ENCODE measurements at regions not wholly inside any gene's neighbourhood (a gene's known extent, or its start where the extent isn't known, plus 50 kb on each side); places are given as distances from the start of the nearest gene placed in this dataset.
"Not testable (repeated sequence)": the region's sequence is repeated elsewhere in the genome, so short reads cannot be mapped to it uniquely, and the experiment has no call there.

DNA sequence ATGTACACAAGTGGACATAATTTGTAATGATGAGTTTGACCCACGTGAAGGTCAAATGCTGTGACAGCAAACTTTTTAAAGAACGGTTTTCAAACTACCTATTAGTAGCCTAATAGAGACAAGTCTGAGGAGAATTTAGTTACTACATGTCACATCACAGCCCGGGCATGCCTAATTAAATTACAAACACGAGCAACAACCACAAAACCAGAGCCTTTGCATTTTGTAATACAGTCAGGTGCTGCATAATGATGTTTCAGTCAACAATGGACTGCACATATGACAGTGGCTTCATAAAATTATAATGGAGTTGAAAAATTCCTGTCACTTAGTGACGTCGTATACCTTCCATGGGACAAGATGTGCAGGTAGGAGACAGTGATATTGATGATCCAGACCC lies 274.5 kb downstream of the DACT1 start:
- in situ Hi-C loops (cut with HindIII; ENCODE audit: low sequenced_read_pairs), result no loop called here
- DNase-seq (ENCODE audit: low spot score), result no peak

DNA sequence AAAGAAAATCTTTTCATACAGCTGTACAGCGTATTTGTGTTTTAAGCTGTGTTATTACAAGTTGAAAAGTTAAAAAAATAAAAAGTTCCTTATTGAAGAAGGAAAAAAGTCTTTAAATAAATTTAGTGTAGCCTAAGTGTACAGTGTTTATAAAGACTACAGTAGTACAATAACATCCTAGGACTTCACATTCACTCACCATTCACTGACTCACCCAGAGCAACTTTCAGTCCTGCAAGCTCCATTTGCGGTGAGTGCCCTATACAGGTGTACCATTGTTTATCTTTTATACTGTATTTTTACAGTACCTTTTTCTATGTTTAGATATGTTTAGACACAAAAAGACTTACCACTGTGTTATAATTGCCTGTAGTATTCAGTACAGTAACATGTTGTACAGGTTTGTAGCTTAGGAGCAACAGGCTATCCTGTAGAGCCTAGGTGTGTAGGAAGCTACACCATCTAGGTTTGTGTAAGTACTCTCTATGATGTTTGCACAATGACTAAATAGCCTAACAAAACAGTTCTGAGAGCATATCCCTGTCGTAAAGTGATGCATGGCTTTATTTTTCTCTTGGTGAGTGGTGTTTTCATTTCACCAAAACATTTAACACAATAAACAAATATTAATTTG lies 275.2 kb downstream of the DACT1 start:
- in situ Hi-C loops (cut with HindIII; ENCODE audit: low sequenced_read_pairs), result no loop called here
- no peak for DNase-seq (ENCODE audit: low spot score)

- in situ Hi-C loops (cut with HindIII; ENCODE audit: low sequenced_read_pairs), result no loop called here
- no peak for DNase-seq (ENCODE audit: low spot score)
These were observed 274.1 kb upstream of the DAAM1 start for GRCh38 chr14:58914279-58914855.

GRCh38 chr14:58915646-58916045 lies 272.8 kb upstream of the DAAM1 start:
- DNase-seq (ENCODE audit: low spot score), result no peak
- in situ Hi-C loops (cut with HindIII; ENCODE audit: low sequenced_read_pairs), result no loop called here

GRCh38 chr14:58918066-58918738 lies 270.3 kb upstream of the DAAM1 start:
- in situ Hi-C loops (cut with HindIII; ENCODE audit: low sequenced_read_pairs), result no loop called here
- no peak for DNase-seq (ENCODE audit: low spot score)

DNA sequence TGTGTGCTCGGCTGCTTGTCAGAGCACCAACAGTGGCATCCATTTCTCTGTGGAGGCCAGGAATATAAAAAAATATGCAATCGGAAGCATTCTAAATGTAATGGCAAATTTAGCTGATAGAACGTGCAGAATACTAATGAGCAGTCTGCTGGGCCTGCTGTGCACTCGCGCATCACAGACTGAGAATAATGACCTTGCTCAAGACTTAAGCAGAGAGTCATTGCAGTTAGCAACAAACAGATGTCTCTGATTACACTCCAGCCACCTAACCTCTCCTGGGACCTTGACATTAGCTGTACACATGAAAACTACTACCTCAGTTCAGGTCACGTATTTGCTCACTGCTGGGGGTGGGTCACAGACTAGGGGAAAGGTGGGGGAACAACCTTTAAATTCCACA lies 269.2 kb upstream of the DAAM1 start:
- in situ Hi-C loops (cut with HindIII; ENCODE audit: low sequenced_read_pairs), result no loop called here

DNA sequence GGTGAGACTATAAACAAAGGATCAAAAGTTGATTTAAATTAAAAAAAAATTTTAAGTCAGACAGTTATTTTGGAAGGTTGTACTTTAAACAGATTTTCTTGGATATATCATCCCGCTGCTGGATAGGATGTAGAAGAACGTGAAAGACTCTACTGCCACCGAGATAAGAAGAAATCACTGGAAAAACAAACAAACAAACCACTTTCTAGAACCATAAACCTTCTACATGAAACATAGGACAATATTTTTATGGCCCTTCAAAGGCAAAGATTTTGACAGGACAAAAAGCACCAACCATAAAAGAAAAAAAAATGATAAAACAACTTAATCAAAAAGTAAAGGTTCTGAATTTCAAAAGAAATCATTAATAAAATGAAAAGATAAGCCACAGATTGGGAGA lies 268.2 kb upstream of the DAAM1 start:
- DNase-seq (ENCODE audit: low spot score), result no peak
- in situ Hi-C loops (cut with HindIII; ENCODE audit: low sequenced_read_pairs), result no loop called here

More for the DNA sequence above, 269.2 kb upstream of the DAAM1 start:
- no peak for DNase-seq (ENCODE audit: low spot score)

- DNase-seq (ENCODE audit: low spot score); in situ Hi-C loops (cut with HindIII; ENCODE audit: low sequenced_read_pairs): not testable (repeated sequence)
These were observed 266.1 kb upstream of the DAAM1 start for GRCh38 chr14:58922201-58922940.

DNA sequence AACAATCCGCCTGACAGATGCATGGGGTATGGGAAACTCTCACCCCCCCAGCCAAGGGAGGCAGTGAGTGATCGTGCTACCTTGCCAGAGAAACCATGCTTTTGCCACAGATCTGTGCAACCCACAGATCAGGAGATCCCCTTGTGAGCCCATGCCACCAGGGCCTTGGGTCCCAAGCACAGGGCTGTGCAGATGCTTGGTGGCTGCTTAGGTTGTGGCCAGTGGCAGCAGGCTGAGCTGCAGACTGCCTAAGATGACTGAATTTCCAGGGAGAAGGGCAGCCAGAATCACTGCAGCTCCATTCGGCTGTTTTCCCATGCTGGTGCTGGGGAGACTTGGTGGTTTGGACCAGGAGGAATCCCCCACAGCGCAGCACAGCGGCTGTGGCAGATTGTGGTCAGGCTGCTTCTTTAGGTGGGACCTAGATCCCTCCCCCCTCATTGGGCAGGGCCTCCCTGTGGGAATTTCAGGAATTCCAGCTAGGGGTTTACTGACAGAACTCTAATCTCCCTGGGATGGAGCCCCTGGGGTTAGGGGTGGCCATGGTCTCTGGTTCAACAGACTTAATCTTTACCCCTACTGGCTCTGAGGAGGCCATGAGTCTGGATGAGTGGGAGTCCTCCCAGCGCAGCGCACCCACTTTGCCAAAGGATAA lies 264.6 kb upstream of the DAAM1 start:
- no peak for DNase-seq (ENCODE audit: low spot score)
- in situ Hi-C loops (cut with HindIII; ENCODE audit: low sequenced_read_pairs), result no loop called here

DNA sequence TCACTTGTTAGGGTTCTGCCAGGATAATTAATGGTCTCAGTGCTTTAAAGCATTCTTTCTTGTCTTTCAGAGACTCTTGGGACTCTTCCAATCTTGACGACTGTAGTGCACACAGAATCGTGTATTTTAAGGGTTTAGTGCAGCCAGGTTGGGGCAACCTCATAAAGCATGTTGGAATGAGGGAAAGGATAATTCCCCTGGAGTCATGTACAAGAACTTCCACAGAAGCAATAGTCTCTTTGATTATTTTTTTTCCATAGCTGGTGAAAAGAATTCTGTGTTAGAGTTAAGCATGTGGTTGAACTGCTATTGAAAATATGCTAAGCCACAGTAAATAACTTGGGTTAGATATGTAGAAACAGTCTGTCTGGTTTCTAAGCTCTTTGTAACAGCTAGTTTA lies 246.8 kb upstream of the DAAM1 start:
- no peak for DNase-seq (ENCODE audit: low spot score)
- in situ Hi-C loops (cut with HindIII; ENCODE audit: low sequenced_read_pairs), result no loop called here

GRCh38 chr14:58942516-58942915 lies 246.0 kb upstream of the DAAM1 start:
- in situ Hi-C loops (cut with HindIII; ENCODE audit: low sequenced_read_pairs), result no loop called here
- no peak for DNase-seq (ENCODE audit: low spot score)

DNA sequence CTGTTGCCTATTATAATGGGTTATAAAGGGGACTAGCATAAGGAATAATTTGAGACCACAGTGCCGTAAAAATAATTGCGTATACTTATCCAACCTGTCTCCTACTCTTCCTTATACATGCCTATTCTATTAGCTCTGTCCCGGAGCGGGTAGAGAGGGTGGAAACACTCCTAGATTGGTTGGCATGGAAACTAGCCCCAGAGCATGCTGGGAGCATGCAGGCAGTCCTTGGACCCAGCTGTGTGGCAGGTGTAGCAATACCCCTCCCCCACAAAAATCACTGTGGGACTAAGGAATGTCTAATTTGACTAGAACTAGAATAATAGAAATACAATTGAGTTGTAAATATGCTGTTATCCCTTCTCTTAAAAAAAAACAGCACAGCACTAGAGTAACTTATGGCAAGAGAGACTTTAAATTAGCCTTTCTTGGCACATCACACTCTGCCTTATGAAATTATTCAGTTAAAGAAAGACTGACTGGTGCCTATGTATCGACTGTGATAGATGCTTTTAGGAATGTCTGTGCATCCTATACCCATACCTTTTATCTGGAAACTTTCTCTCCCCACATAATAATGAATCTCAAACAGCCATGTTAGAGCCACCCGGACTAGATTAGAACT lies 244.0 kb upstream of the DAAM1 start:
- in situ Hi-C loops (cut with HindIII; ENCODE audit: low sequenced_read_pairs), result no loop called here
- no peak for DNase-seq (ENCODE audit: low spot score)

DNA sequence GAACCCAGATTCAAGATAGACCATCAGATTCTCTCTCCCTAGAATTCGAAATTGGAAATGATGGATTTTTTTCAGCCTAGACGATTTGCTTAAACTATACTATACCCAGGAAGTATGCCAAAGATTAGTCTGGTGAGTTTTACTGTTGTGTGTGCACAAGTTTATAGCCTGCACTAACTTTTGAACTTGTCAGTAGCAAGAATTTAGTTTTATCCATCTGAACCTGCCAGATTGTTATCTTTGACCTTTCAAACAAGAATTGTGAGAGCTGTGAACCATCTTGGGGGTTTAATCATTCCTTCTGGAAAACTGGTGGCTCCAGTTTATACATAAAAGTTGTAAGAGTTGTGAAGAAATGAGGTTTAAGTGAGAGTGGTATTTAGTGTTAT lies 243.5 kb upstream of the DAAM1 start:
- in situ Hi-C loops (cut with HindIII; ENCODE audit: low sequenced_read_pairs), result no loop called here

DNA sequence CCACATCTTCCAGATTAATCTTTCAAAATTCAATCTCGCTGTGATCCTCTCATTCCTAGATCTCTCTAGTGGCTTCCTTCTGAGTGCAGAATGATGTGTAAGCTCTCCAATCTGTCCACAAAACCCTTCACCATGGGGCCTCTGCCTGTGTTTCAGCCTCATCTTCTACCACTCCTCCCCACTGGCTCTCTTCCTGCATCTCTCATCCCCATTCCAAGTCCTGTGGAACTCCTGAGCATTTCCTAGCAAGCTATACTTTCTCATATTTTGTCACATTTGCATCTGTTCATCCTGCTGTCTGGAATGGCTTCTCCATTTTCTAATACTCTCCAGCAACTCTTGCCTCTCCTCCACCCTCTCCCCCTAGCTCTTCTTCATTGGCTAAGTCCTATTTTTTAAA lies 242.0 kb upstream of the DAAM1 start:
- DNase-seq (ENCODE audit: low spot score), result no peak
- in situ Hi-C loops (cut with HindIII; ENCODE audit: low sequenced_read_pairs), result no loop called here

More for the DNA sequence above, 243.5 kb upstream of the DAAM1 start:
- DNase-seq (ENCODE audit: low spot score), result no peak

DNA sequence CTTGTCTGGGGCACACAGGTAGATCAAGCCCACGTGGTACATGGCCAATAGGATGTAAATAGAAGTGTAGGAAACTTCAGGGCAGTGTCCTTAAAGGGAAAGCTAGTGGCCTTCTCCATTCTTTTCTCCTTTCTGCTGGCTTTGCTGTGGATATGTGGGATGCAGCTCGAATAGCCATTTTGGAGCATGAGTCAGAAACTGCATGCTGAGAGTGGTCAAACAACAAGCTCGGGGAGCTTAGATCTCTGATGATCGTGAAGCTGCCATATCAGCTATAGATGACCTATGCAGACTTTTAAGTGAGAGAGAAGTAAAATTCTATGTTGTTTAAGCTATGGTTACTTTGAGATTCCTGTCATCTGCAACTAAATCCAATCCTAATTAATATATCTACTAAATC lies 241.3 kb upstream of the DAAM1 start:
- no peak for DNase-seq (ENCODE audit: low spot score)
- in situ Hi-C loops (cut with HindIII; ENCODE audit: low sequenced_read_pairs), result no loop called here

DNA sequence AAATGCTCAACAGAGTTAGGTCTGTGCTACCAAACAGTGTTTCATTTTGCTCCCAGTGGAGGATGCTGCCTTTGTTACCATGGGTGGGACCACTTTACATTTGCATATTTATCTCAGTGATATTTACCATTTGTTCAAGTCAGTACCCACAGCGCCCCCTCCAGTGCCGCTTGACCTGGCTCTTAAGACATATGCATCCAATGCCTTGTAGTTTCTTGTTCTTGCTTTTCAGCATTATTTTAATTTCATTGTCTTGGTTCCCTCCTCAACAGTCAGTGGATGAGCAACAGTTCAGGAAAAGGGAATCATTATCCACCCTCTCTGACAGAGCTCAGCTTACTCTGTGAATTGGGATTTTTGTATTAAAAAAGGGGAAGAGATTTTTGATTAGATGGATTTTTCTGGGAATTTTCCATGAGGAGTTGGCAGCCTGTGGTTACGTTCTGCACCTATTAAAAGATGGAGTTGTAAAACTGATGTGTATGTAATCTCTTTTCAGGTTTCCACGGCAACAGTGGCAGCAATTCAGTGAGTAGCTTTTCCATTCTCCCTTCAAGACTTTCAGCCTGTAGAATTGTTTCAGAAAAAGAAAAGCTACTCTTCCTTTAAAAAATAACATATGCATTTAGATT lies 240.5 kb upstream of the DAAM1 start:
- in situ Hi-C loops (cut with HindIII; ENCODE audit: low sequenced_read_pairs), result no loop called here
- DNase-seq (ENCODE audit: low spot score), result peak; percentile 44

- in situ Hi-C loops (cut with HindIII; ENCODE audit: low sequenced_read_pairs), result no loop called here
- DNase-seq (ENCODE audit: low spot score), result no peak
These were observed 237.9 kb upstream of the DAAM1 start for GRCh38 chr14:58950555-58950954.

DNA sequence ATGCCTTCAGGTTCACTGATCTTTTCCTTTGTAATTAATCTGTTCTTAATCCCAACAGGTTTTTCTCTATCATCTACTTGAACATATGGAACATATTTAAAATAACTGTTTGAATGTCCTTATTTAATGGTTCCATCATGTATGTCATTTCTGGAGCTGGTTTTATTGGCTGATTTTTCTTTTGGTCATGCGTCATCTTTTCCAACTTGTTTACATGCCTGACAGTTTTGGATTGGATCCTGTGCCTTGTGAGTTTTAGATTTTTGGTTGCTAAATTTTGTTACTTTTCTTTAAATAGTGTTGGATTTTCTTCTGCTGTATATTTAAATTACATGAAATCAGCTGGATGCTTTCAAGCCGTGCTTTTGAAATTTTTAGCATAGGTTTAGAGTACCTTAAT lies 237.3 kb upstream of the DAAM1 start:
- no peak for DNase-seq (ENCODE audit: low spot score)
- in situ Hi-C loops (cut with HindIII; ENCODE audit: low sequenced_read_pairs), result no loop called here

DNA sequence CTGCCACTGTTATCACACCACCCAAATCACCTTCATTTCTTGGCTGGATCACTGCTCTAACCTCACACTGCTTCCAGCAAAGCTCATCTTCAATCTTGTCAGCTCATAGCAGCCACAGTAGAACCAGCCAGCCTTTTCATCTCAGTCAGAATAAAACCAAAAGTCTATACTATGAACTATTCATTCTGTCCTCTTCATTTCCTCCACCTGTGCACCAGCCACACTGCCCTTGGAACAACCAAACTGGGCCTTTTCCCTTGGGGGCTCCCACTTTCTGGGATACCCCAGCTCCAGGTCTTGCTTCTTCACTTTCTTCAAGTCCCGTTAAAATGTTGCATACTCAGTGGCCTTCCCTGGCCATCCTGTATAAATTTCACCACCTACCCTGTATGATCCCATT lies 234.4 kb upstream of the DAAM1 start:
- in situ Hi-C loops (cut with HindIII; ENCODE audit: low sequenced_read_pairs), result no loop called here
- DNase-seq (ENCODE audit: low spot score), result no peak

All from G401 (cell line).